ENCODE measurements at regions not wholly inside any gene's neighbourhood (a gene's known extent, or its start where the extent isn't known, plus 50 kb on each side); places are given as distances from the start of the nearest gene placed in this dataset.

- DNase-seq (ENCODE audit: low read depth): no peak
Observed at GRCh38 chr22:48692734-48693376, 1134.8 kb downstream of the BRD1 start.

GRCh38 chr22:48691431-48691851 lies 1136.2 kb downstream of the BRD1 start:
- DNase-seq (ENCODE audit: low read depth): no peak

- no peak for DNase-seq (ENCODE audit: low read depth)
Observed at GRCh38 chr22:48690583-48691317, 1136.9 kb downstream of the BRD1 start.

GRCh38 chr22:48689206-48689605 lies 1138.5 kb downstream of the BRD1 start:
- no peak for DNase-seq (ENCODE audit: low read depth)

GRCh38 chr22:48688366-48688765 lies 1139.3 kb downstream of the BRD1 start:
- DNase-seq (ENCODE audit: low read depth): no peak

GRCh38 chr22:48687606-48688005 lies 1140.1 kb downstream of the BRD1 start:
- DNase-seq (ENCODE audit: low read depth): no peak

- DNase-seq (ENCODE audit: low read depth): no peak
Observed at GRCh38 chr22:48686694-48687302, 1140.9 kb downstream of the BRD1 start.

- DNase-seq (ENCODE audit: low read depth): no peak
Observed at GRCh38 chr22:48685767-48686166, 1141.9 kb downstream of the BRD1 start.

GRCh38 chr22:48683640-48684039 lies 1144.0 kb downstream of the BRD1 start:
- no peak for DNase-seq (ENCODE audit: low read depth)

GRCh38 chr22:48682504-48682903 lies 1145.2 kb downstream of the BRD1 start:
- no peak for DNase-seq (ENCODE audit: low read depth)

GRCh38 chr22:48680601-48681000 lies 1147.1 kb downstream of the BRD1 start:
- DNase-seq (ENCODE audit: low read depth): no peak

GRCh38 chr22:48679656-48680555 lies 1147.8 kb downstream of the BRD1 start:
- DNase-seq (ENCODE audit: low read depth): no peak

GRCh38 chr22:48678171-48679135 lies 1149.2 kb downstream of the BRD1 start:
- no peak for DNase-seq (ENCODE audit: low read depth)

GRCh38 chr22:48677621-48678020 lies 1150.1 kb downstream of the BRD1 start:
- DNase-seq (ENCODE audit: low read depth): no peak

- no peak for DNase-seq (ENCODE audit: low read depth)
Observed at GRCh38 chr22:48677168-48677520, 1150.5 kb downstream of the BRD1 start.

- DNase-seq (ENCODE audit: low read depth): no peak
Observed at GRCh38 chr22:48676266-48677167, 1151.2 kb downstream of the BRD1 start.

- no peak for DNase-seq (ENCODE audit: low read depth)
Observed at GRCh38 chr22:48675830-48676145, 1151.9 kb downstream of the BRD1 start.

GRCh38 chr22:48675141-48675829 lies 1152.4 kb downstream of the BRD1 start:
- no peak for DNase-seq (ENCODE audit: low read depth)

- DNase-seq (ENCODE audit: low read depth): no peak
Observed at GRCh38 chr22:48673806-48674500, 1153.7 kb downstream of the BRD1 start.
